ENCODE measurements at regions not wholly inside any gene's neighbourhood (a gene's known extent, or its start where the extent isn't known, plus 50 kb on each side); places are given as distances from the start of the nearest gene placed in this dataset.
"Not testable (repeated sequence)": the region's sequence is repeated elsewhere in the genome, so short reads cannot be mapped to it uniquely, and the experiment has no call there.

- Histone ChIP-seq H3K9me3 (ENCODE audit: severe bottlenecking) (no peaks in the 10 kb centered on the region), H3K27ac (no peak overlapping the region), H3K4me3 (ENCODE audit: low read depth, low read length) (no peak overlapping the region), H3K27me3 (ENCODE audit: insufficient read depth, low read depth, severe bottlenecking) (no peaks in the 10 kb centered on the region), H3K36me3 (no peaks in the 10 kb centered on the region)
- TF ChIP-seq CTCF (IDR thresholded peaks at IDR 0.05; ENCODE audit: low read depth, low read length): no peak
- DNase-seq: no peak
Measured at GRCh38 chr9:2526071-2526828, 95.3 kb upstream of the VLDLR start.

- no peak overlapping the region for H3K27ac ChIP-seq
- TF ChIP-seq CTCF (IDR thresholded peaks at IDR 0.05; ENCODE audit: low read depth, low read length): no peak
- DNase-seq: no peak
- H3K4me3 ChIP-seq (ENCODE audit: low read depth, low read length): no peak overlapping the region
- no peaks in the 10 kb centered on the region for H3K27me3 ChIP-seq (ENCODE audit: insufficient read depth, low read depth, severe bottlenecking)
- H3K36me3 ChIP-seq: no peaks in the 10 kb centered on the region
- H3K9me3 ChIP-seq (ENCODE audit: severe bottlenecking): no peaks in the 10 kb centered on the region
Measured at GRCh38 chr9:2531481-2531880, 90.1 kb upstream of the VLDLR start.

GRCh38 chr9:2536511-2536910, 85.1 kb upstream of the VLDLR start:
- no peaks in the 10 kb centered on the region for H3K9me3 ChIP-seq (ENCODE audit: severe bottlenecking)

GRCh38 chr9:2545881-2546490, 75.6 kb upstream of the VLDLR start:
- Histone ChIP-seq H3K27me3 (ENCODE audit: insufficient read depth, low read depth, severe bottlenecking) (no peaks in the 10 kb centered on the region), H3K36me3 (no peaks in the 10 kb centered on the region), H3K4me3 (ENCODE audit: low read depth, low read length) (no peak overlapping the region), H3K9me3 (ENCODE audit: severe bottlenecking) (no peaks in the 10 kb centered on the region), H3K27ac (no peak overlapping the region)
- DNase-seq: no peak
- no peak for TF ChIP-seq CTCF (IDR thresholded peaks at IDR 0.05; ENCODE audit: low read depth, low read length)

More at GRCh38 chr9:2536511-2536910, 85.1 kb upstream of the VLDLR start:
- no peak for DNase-seq
- Histone ChIP-seq H3K27ac (no peak overlapping the region), H3K4me3 (ENCODE audit: low read depth, low read length) (no peak overlapping the region), H3K27me3 (ENCODE audit: insufficient read depth, low read depth, severe bottlenecking) (no peaks in the 10 kb centered on the region), H3K36me3 (no peaks in the 10 kb centered on the region)
- no peak for TF ChIP-seq CTCF (IDR thresholded peaks at IDR 0.05; ENCODE audit: low read depth, low read length)

GRCh38 chr9:2555899-2556600, 65.5 kb upstream of the VLDLR start:
- DNase-seq; H3K27ac ChIP-seq; H3K27me3 ChIP-seq (ENCODE audit: insufficient read depth, low read depth, severe bottlenecking); H3K9me3 ChIP-seq (ENCODE audit: severe bottlenecking); H3K4me3 ChIP-seq (ENCODE audit: low read depth, low read length); H3K36me3 ChIP-seq: not testable (repeated sequence)

GRCh38 chr9:2557693-2558092, 63.9 kb upstream of the VLDLR start:
- no peaks in the 10 kb centered on the region for H3K27me3 ChIP-seq (ENCODE audit: insufficient read depth, low read depth, severe bottlenecking)
- no peak overlapping the region for H3K4me3 ChIP-seq (ENCODE audit: low read depth, low read length)
- no peak overlapping the region for H3K27ac ChIP-seq
- no peak for DNase-seq
- no peak for TF ChIP-seq CTCF (IDR thresholded peaks at IDR 0.05; ENCODE audit: low read depth, low read length)
- no peaks in the 10 kb centered on the region for H3K36me3 ChIP-seq
- H3K9me3 ChIP-seq (ENCODE audit: severe bottlenecking): peaks cover 4% of the 10 kb centered on the region
